NT2/D1 (cell line): ENCODE measurements at regions not wholly inside any gene's neighbourhood (a gene's known extent, or its start where the extent isn't known, plus 50 kb on each side); places are given as distances from the start of the nearest gene placed in this dataset.

Experiments
- SUZ12 ChIP-seq: IDR thresholded peaks from 2 replicates; pipeline ENCODE4 v1.6.1; 2011; ENCODE audit not compliant: insufficient read length, insufficient read depth; ENCODE audit errors: extremely low read depth
- YY1 ChIP-seq: IDR thresholded peaks from 2 replicates; pipeline ENCODE4 v1.6.1; 2011; ENCODE audit not compliant: insufficient read length, insufficient read depth
- ZNF274 ChIP-seq: IDR thresholded peaks from 2 replicates; pipeline ENCODE4 v1.6.1; 2011; ENCODE audit warnings: mild to moderate bottlenecking, low read depth, low read length

DNA sequence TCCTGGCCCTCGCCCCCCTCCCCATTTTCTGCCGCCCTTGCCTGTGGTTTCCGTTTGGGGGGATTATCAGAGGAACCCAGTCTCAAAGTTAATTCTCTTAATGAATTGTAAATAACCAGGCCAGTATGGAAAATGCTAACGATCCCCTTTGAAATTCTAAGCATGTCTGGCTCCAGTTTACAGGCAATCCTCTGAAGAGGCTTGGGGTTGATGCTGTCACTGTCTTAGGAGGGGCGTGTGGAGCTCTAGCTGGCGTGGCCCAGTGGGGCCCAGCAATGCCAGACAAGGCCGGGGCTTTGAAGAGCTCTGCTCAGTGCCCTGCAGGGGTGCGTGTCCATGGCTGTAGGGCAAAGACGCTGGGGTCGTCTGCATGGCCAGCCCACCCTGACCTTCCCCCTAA, 164.6 kb downstream of the CYLD start:
- TF ChIP-seq ZNF274 (no peak), SUZ12 (no peak), YY1 (no peak)
